GM12891 (cell line): ENCODE measurements at regions not wholly inside any gene's neighbourhood (a gene's known extent, or its start where the extent isn't known, plus 50 kb on each side); places are given as distances from the start of the nearest gene placed in this dataset.

ENCODE experiments used
- PAX5 ChIP-seq: IDR thresholded peaks from 2 replicates; pipeline ENCODE4 v1.6.1; 2011; ENCODE audit warnings: low read length, moderate library complexity, mild to moderate bottlenecking; ENCODE audit not compliant: insufficient read depth, severe bottlenecking
- POLR2A ChIP-seq: IDR thresholded peaks from 2 replicates; pipeline ENCODE4 v1.6.1; 2011; ENCODE audit warnings: low read depth, low read length, control low read depth
- POLR2AphosphoS5 ChIP-seq: IDR thresholded peaks from 2 replicates; pipeline ENCODE4 v1.6.1; 2011; ENCODE audit warnings: low read depth, low read length, control low read depth
- POU2F2 ChIP-seq: IDR thresholded peaks from 2 replicates; pipeline ENCODE4 v1.6.1; 2011; ENCODE audit warnings: low read depth, mild to moderate bottlenecking, control low read depth, low read length, moderate library complexity
- SPI1 ChIP-seq: IDR thresholded peaks from 2 replicates; pipeline ENCODE4 v1.6.1; 2011; ENCODE audit warnings: low read depth, low read length, control low read depth
- TAF1 ChIP-seq: IDR thresholded peaks from 2 replicates; pipeline ENCODE4 v1.6.1; 2011; ENCODE audit warnings: low read depth, low read length, control low read depth

DNA sequence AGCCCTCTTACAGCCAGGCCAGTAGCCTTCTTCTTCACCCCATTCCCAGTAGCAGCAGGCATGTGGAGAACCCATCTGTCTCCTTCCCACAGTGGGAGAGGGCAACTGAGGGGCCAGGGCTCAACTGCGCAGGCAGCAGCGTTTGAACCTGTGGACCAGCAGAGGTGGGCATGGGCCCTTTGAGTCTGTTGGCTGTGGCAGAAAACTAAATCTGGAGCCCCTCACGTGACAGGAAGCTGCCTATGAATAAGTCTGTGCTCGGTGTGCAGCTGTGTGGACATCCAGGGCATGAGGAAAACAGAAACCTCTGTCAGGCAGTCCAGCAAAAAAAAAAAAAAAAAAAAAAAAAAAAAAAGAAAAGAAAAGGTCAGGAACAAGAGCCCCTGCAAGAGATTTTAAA is 189.2 kb upstream of the NR3C1 start:
- no peak for TF ChIP-seq POLR2A
- no peak for TF ChIP-seq POLR2AphosphoS5
- no peak for TF ChIP-seq SPI1
- no peak for TF ChIP-seq TAF1
- TF ChIP-seq PAX5: no peak
- TF ChIP-seq POU2F2: no peak
